CD4-positive, alpha-beta T cell treated with Interleukin-21 for 1 hour (primary cell): ENCODE measurements at regions not wholly inside any gene's neighbourhood (a gene's known extent, or its start where the extent isn't known, plus 50 kb on each side); places are given as distances from the start of the nearest gene placed in this dataset.
A peak's percentile ranks its signal among the peaks of the same experiment; 100 is the strongest.

ENCODE experiments used
- DNase-seq: peaks from one replicate; pipeline ENCODE4 v3.0.0-alpha.2; 2020

- no peak for DNase-seq
Measured at GRCh38 chr2:241943209-241943850, 73.8 kb downstream of the RTP5 start.

GRCh38 chr2:241943961-241944575 is 74.5 kb downstream of the RTP5 start:
- no peak for DNase-seq

- DNase-seq = no peak
Measured at GRCh38 chr2:241944821-241945220, 75.3 kb downstream of the RTP5 start.

GRCh38 chr2:241945311-241945710 is 75.8 kb downstream of the RTP5 start:
- no peak for DNase-seq

GRCh38 chr2:241945803-241946202 is 76.3 kb downstream of the RTP5 start:
- no peak for DNase-seq

- no peak for DNase-seq
Measured at GRCh38 chr2:241946306-241947003, 76.9 kb downstream of the RTP5 start.

- no peak for DNase-seq
Measured at GRCh38 chr2:241947004-241947350, 77.4 kb downstream of the RTP5 start.

GRCh38 chr2:241947401-241947800 is 77.9 kb downstream of the RTP5 start:
- no peak for DNase-seq

GRCh38 chr2:241947876-241948275 is 78.3 kb downstream of the RTP5 start:
- no peak for DNase-seq

- DNase-seq = no peak
Measured at GRCh38 chr2:241948299-241948897, 78.9 kb downstream of the RTP5 start.

- no peak for DNase-seq
Measured at GRCh38 chr2:241948901-241949735, 79.6 kb downstream of the RTP5 start.

- DNase-seq = no peak
Measured at GRCh38 chr2:241949736-241950412, 80.3 kb downstream of the RTP5 start.

- peak; percentile 58 for DNase-seq
Measured at GRCh38 chr2:241950413-241951315, 81.1 kb downstream of the RTP5 start.

GRCh38 chr2:241951316-241951700 is 81.8 kb downstream of the RTP5 start:
- no peak for DNase-seq

GRCh38 chr2:241951920-241952319 is 82.4 kb downstream of the RTP5 start:
- no peak for DNase-seq

GRCh38 chr2:241952816-241953215 is 83.3 kb downstream of the RTP5 start:
- DNase-seq = no peak

- DNase-seq = no peak
Measured at GRCh38 chr2:241953324-241953928, 83.9 kb downstream of the RTP5 start.

- no peak for DNase-seq
Measured at GRCh38 chr2:241956521-241957110, 87.1 kb downstream of the RTP5 start.

- DNase-seq = no peak
Measured at GRCh38 chr2:241957276-241957675, 87.7 kb downstream of the RTP5 start.

- no peak for DNase-seq
Measured at GRCh38 chr2:241958818-241959545, 89.5 kb downstream of the RTP5 start.
